ENCODE measurements at regions not wholly inside any gene's neighbourhood (a gene's known extent, or its start where the extent isn't known, plus 50 kb on each side); places are given as distances from the start of the nearest gene placed in this dataset.

GRCh38 chr16:5979905-5980550 is 882.4 kb upstream of the EEF2KMT start:
- ATAC-seq (no peak), DNase-seq (no peak)
- Histone ChIP-seq H3K4me3 (no peak overlapping the region), H3K4me1 (no peaks in the 10 kb centered on the region), H3K27me3 (no peaks in the 10 kb centered on the region), H3K36me3 (no peaks in the 10 kb centered on the region), H3K27ac (no peak overlapping the region), H3K9me3 (no peaks in the 10 kb centered on the region)
- in situ Hi-C loops (cut with MboI; ENCODE audit: low sequenced_read_pairs in 4 of 4) (no loop called here), intact Hi-C loops (cut with DNase I; ENCODE audit: low total_unique reads) (no loop called here)
- TF ChIP-seq POLR2A (IDR thresholded peaks at IDR 0.05) (no peak), CTCF (IDR thresholded peaks at IDR 0.05 in 4 of 5, conservative IDR thresholded peaks at IDR 0.05 in 1 of 5) (no peak)

GRCh38 chr16:5977329-5977728 is 879.7 kb upstream of the EEF2KMT start:
- H3K4me3 ChIP-seq: no peak overlapping the region
- H3K36me3 ChIP-seq: no peaks in the 10 kb centered on the region
- intact Hi-C loops (cut with DNase I; ENCODE audit: low total_unique reads) (no loop called here), in situ Hi-C loops (cut with MboI; ENCODE audit: low sequenced_read_pairs in 4 of 4) (no loop called here)
- H3K27ac ChIP-seq: no peak overlapping the region
- H3K27me3 ChIP-seq: no peaks in the 10 kb centered on the region
- TF ChIP-seq POLR2A (IDR thresholded peaks at IDR 0.05) (no peak), CTCF (IDR thresholded peaks at IDR 0.05 in 4 of 5, conservative IDR thresholded peaks at IDR 0.05 in 1 of 5) (no peak)
- no peak for DNase-seq
- ATAC-seq: no peak
- H3K9me3 ChIP-seq: no peaks in the 10 kb centered on the region
- H3K4me1 ChIP-seq: no peaks in the 10 kb centered on the region

GRCh38 chr16:5972747-5973146 is 875.2 kb upstream of the EEF2KMT start:
- H3K4me3 ChIP-seq: no peak overlapping the region
- H3K9me3 ChIP-seq: no peaks in the 10 kb centered on the region
- no peaks in the 10 kb centered on the region for H3K4me1 ChIP-seq
- ATAC-seq (no peak), DNase-seq (no peak)
- TF ChIP-seq POLR2A (IDR thresholded peaks at IDR 0.05): no peak
- no peak for TF ChIP-seq CTCF (IDR thresholded peaks at IDR 0.05 in 4 of 5, conservative IDR thresholded peaks at IDR 0.05 in 1 of 5)
- in situ Hi-C loops (cut with MboI; ENCODE audit: low sequenced_read_pairs in 4 of 4) (no loop called here), intact Hi-C loops (cut with DNase I; ENCODE audit: low total_unique reads) (no loop called here)
- H3K27ac ChIP-seq: no peak overlapping the region
- no peaks in the 10 kb centered on the region for H3K27me3 ChIP-seq
- H3K36me3 ChIP-seq: no peaks in the 10 kb centered on the region

GRCh38 chr16:5971924-5972323 is 874.3 kb upstream of the EEF2KMT start:
- Histone ChIP-seq H3K9me3 (no peaks in the 10 kb centered on the region), H3K36me3 (no peaks in the 10 kb centered on the region), H3K27me3 (no peaks in the 10 kb centered on the region), H3K4me1 (no peaks in the 10 kb centered on the region), H3K27ac (no peak overlapping the region), H3K4me3 (no peak overlapping the region)
- in situ Hi-C loops (cut with MboI; ENCODE audit: low sequenced_read_pairs in 4 of 4) (no loop called here), intact Hi-C loops (cut with DNase I; ENCODE audit: low total_unique reads) (no loop called here)
- TF ChIP-seq CTCF (IDR thresholded peaks at IDR 0.05 in 4 of 5, conservative IDR thresholded peaks at IDR 0.05 in 1 of 5): no peak
- no peak for TF ChIP-seq POLR2A (IDR thresholded peaks at IDR 0.05)
- DNase-seq (no peak), ATAC-seq (no peak)

- in situ Hi-C loops (cut with MboI; ENCODE audit: low sequenced_read_pairs in 4 of 4): no loop called here
- H3K27me3 ChIP-seq: no peaks in the 10 kb centered on the region
- DNase-seq (no peak), ATAC-seq (no peak)
- intact Hi-C loops (cut with DNase I; ENCODE audit: low total_unique reads): no loop called here
- H3K36me3 ChIP-seq: no peaks in the 10 kb centered on the region
- H3K4me1 ChIP-seq: no peaks in the 10 kb centered on the region
- TF ChIP-seq POLR2A (IDR thresholded peaks at IDR 0.05): no peak
- TF ChIP-seq CTCF (IDR thresholded peaks at IDR 0.05 in 4 of 5, conservative IDR thresholded peaks at IDR 0.05 in 1 of 5): no peak
- no peak overlapping the region for H3K4me3 ChIP-seq
- no peaks in the 10 kb centered on the region for H3K9me3 ChIP-seq
- no peak overlapping the region for H3K27ac ChIP-seq
Observed at GRCh38 chr16:5971106-5971505, 873.5 kb upstream of the EEF2KMT start.
